ENCODE measurements at regions not wholly inside any gene's neighbourhood (a gene's known extent, or its start where the extent isn't known, plus 50 kb on each side); places are given as distances from the start of the nearest gene placed in this dataset.

- TF ChIP-seq, protein P1, sequence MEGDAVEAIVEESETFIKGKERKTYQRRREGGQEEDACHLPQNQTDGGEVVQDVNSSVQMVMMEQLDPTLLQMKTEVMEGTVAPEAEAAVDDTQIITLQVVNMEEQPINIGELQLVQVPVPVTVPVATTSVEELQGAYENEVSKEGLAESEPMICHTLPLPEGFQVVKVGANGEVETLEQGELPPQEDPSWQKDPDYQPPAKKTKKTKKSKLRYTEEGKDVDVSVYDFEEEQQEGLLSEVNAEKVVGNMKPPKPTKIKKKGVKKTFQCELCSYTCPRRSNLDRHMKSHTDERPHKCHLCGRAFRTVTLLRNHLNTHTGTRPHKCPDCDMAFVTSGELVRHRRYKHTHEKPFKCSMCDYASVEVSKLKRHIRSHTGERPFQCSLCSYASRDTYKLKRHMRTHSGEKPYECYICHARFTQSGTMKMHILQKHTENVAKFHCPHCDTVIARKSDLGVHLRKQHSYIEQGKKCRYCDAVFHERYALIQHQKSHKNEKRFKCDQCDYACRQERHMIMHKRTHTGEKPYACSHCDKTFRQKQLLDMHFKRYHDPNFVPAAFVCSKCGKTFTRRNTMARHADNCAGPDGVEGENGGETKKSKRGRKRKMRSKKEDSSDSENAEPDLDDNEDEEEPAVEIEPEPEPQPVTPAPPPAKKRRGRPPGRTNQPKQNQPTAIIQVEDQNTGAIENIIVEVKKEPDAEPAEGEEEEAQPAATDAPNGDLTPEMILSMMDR (IDR thresholded peaks at IDR 0.05; ENCODE audit: low read length), result no peak
- TF ChIP-seq EZH2 (IDR thresholded peaks at IDR 0.05; ENCODE audit: borderline replicate concordance, low read length), result no peak
Observed at GRCh38 chr5:144857454-144857853, 686.8 kb downstream of the KCTD16 start.

Data from OCI-LY1 (cell line).